Spinal cord (tissue), 9 donors: ENCODE measurements at regions not wholly inside any gene's neighbourhood (a gene's known extent, or its start where the extent isn't known, plus 50 kb on each side); places are given as distances from the start of the nearest gene placed in this dataset.
"Not testable (repeated sequence)": the region's sequence is repeated elsewhere in the genome, so short reads cannot be mapped to it uniquely, and the experiment has no call there.

Experiments used
- DNase-seq, 6 donors: peaks; one replicate each; pipeline versions ENCODE4 v3.0.0 to v3.0.0-alpha.2; 2013 to 2015; ENCODE audit warnings: low spot score in 6 of 6, low read depth in 4 of 6
- H3K27ac ChIP-seq: one replicate; pipeline ENCODE4 v1.5.1; 2013; ENCODE audit warnings: low read depth, low read length, control low read depth
- H3K27me3 ChIP-seq: one replicate; pipeline ENCODE4 v1.6.1; 2013; ENCODE audit warnings: low read length; ENCODE audit not compliant: control insufficient read depth, insufficient read depth
- H3K36me3 ChIP-seq: one replicate; pipeline ENCODE4 v1.6.1; 2013; ENCODE audit warnings: low read length; ENCODE audit not compliant: control insufficient read depth, insufficient read depth
- H3K4me1 ChIP-seq: one replicate; pipeline ENCODE4 v1.6.1; 2013; ENCODE audit warnings: low read length; ENCODE audit not compliant: control insufficient read depth, insufficient read depth
- H3K4me3 ChIP-seq: one replicate; pipeline ENCODE4 v1.5.1; 2013; ENCODE audit warnings: low read depth, low read length, control low read depth
- H3K9me3 ChIP-seq: one replicate; pipeline ENCODE4 v1.6.1; 2013; ENCODE audit warnings: low read length; ENCODE audit not compliant: control insufficient read depth, insufficient read depth
- WGBS: methylation state at CpG from one replicate; pipeline ENCODE4 v1.1.5; 2013; ENCODE audit warnings: missing lambda C conversion rate; ENCODE audit not compliant: insufficient coverage; 5-methylcytosine and 5-hydroxymethylcytosine counted together
- donor health status: healthy.

DNA sequence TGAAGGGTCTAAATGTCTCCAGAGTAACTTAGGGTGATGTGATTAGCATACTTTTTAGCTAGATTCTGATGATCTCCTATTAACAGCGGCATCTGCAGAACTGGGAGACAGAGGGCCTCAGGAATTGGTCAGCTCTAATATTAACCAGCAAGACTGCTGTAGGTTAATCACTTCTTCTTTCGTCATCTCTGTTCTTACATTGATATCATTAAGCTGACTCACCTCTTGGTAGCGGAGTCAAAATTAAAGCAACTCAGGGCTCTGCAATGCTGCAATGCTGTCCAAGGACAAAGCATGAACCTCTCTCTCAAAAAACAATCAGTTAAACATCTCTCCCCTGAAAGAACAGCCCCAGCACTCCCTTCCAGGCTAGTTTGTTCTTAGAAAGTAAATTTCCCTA, 57.5 kb upstream of the TRA2B start:
- Histone ChIP-seq H3K9me3 (no peaks in the 10 kb centered on the region), H3K4me1 (no peaks in the 10 kb centered on the region), H3K36me3 (no peaks in the 10 kb centered on the region), H3K27ac (no peak overlapping the region), H3K4me3 (no peak overlapping the region), H3K27me3 (no peaks in the 10 kb centered on the region)
- no peak for DNase-seq
- 85% methylated on average over 3 of the region's 3 CpGs for WGBS

DNA sequence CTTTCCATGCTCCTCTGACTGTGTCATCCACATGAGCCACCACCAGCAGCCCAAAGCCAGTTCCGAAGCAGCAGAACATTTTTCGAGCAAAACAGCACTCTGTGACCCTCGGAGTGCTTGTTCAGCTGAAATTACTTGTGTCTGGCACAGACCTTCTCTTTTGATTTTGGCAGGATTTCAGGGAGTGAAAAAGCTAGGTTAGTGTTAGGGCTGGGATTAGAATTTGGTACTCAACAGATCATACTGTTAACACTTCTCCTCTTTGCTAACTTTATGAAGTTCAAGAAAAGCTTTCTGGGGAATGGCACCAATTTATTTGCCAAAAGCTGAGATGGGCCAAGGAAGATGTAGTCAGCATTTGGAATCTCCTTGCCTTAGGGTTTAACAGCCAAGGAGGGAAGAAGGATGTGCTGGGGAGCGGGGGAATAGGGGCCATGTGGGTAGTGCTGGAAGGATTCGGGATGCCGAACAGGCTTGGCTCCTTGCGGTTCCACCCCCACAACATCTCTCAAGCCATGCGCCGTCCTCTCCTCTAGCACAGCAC, 55.1 kb upstream of the TRA2B start:
- peak in 2 of 6 donors; percentile 10 to 78 for DNase-seq
- no peaks in the 10 kb centered on the region for H3K36me3 ChIP-seq
- no peaks in the 10 kb centered on the region for H3K9me3 ChIP-seq
- no peaks in the 10 kb centered on the region for H3K4me1 ChIP-seq
- H3K27me3 ChIP-seq, result no peaks in the 10 kb centered on the region
- no peak overlapping the region for H3K4me3 ChIP-seq
- 90% methylated on average over 3 of the region's 9 CpGs for WGBS
- H3K27ac ChIP-seq, result no peak overlapping the region

DNA sequence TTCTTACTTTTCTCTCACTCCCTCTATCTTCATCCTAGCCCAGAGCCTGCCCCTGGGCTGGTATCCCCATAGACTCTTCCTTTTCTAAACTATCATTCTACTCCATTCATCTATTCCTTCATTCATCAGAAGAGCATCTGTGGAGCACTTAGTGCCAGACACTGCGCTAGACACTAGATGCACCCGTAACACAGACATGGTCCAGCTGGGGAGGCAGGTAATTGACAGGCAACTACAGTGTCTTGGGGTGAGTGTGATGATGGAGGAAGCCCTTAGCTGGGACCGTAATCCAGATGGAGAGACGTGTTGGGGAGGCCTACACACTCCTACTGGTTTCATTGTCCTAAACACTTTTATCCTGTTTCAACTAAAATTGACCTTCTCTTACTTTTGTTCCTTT, 53.2 kb upstream of the TRA2B start:
- not testable (repeated sequence) for H3K27ac ChIP-seq, H3K9me3 ChIP-seq, H3K36me3 ChIP-seq, H3K4me1 ChIP-seq, H3K27me3 ChIP-seq, H3K4me3 ChIP-seq, DNase-seq
- WGBS, result no CpG with 5 or more reads among the region's 4 CpGs

DNA sequence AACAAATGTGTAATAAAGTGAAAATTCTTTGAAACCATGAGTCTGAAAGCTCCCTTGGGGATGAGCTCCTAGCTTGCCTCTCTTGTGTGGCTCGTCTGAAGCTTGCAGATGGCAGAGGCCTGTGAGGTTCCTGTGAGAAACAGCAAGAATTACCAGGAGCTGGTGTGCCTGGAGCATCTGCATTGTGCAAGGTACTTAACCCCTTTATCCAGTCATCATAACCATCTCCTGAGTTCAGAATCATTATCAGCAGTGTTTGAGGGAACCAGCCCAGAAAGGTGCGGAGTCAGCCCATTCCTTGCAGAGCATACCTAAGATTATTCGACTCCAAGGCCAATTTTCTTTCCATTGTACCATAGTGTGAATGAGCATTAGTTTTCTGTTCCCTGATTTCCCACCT, 51.7 kb upstream of the TRA2B start:
- Histone ChIP-seq H3K4me3 (no peak overlapping the region), H3K4me1 (no peaks in the 10 kb centered on the region), H3K27ac (no peak overlapping the region), H3K27me3 (no peaks in the 10 kb centered on the region), H3K9me3 (no peaks in the 10 kb centered on the region), H3K36me3 (no peaks in the 10 kb centered on the region)
- DNase-seq, result no peak
- WGBS, result no CpG with 5 or more reads among the region's 3 CpGs

DNA sequence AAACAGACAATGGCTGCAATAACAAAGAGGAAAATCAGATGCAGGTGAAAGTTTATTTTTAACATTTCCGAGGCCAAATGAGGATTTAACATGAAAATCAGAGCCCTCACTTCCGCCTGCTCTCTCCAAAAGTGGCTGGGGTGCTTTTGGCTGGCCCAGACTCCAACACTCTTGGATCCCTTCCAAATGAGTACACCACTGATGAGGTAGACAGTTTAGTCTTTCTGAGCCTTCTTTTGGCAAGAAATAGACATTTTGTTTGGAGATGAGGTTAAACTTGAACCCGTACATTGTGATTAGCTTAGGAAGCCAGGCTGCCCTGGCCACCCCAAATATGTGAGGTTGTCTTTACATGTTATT, 51.0 kb upstream of the TRA2B start:
- no peak overlapping the region for H3K4me3 ChIP-seq
- no peaks in the 10 kb centered on the region for H3K9me3 ChIP-seq
- 56% methylated on average over 2 of the region's 3 CpGs for WGBS
- H3K36me3 ChIP-seq, result no peaks in the 10 kb centered on the region
- peaks cover 6% of the 10 kb centered on the region for H3K4me1 ChIP-seq
- no peak overlapping the region for H3K27ac ChIP-seq
- no peaks in the 10 kb centered on the region for H3K27me3 ChIP-seq
- peak in 2 of 6 donors; percentile 30 to 47 for DNase-seq

DNA sequence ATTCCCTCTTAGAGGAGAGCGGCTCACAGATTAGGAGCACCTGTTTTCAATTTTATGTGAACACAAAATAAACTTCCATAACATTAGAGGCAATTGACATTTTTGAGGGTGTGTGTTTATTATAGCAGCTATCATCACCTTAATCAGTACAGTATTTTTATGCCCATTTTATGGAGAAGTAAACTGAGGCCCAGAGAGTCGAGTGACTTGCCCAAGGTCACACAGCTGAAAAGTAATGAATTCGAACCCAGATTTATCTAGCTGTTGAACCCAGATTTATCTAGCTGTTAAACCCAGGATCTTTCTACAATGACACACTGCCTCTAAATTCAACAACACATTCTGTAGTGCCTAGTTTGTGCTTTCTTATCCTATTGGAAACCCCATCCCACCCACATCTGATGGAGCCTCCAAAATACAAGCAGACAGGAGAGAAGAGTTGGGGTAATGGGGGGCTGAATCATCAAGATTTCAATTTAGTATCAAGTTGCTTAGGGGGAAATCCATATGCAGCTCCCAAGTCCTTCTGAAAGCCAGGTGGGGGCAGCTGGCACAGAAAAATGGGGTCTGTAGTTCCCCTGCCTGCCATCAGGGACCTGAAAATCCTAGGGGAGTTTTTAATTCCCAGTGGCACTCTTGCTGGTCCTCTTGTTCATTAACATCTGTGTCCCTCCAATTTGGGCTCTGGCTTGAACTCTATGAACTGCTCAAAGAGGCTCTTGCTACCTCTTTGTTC, 50.4 kb upstream of the TRA2B start:
- Histone ChIP-seq H3K9me3 (no peaks in the 10 kb centered on the region), H3K27ac (no peak overlapping the region), H3K27me3 (no peaks in the 10 kb centered on the region), H3K4me1 (peaks cover 11% of the 10 kb centered on the region), H3K4me3 (no peak overlapping the region), H3K36me3 (no peaks in the 10 kb centered on the region)
- peak in 2 of 6 donors; percentile 5 to 17 for DNase-seq
- WGBS, result 100% methylated on average over 1 of the region's 3 CpGs
